Central memory CD8-positive, alpha-beta T cell (primary cell): ENCODE measurements at regions not wholly inside any gene's neighbourhood (a gene's known extent, or its start where the extent isn't known, plus 50 kb on each side); places are given as distances from the start of the nearest gene placed in this dataset.

Experiments
- ATAC-seq: fragments of 150-1000 bp; cut with Tn5 transposase; replicated peaks from 2 replicates; pipeline ENCODE4 v1.10.0; 2022; ENCODE audit warnings: mild to moderate bottlenecking, moderate FRiP score, moderate number of reproducible peaks; ENCODE audit not compliant: poor library complexity, severe bottlenecking; ENCODE audit errors: extremely low read depth
- DNase-seq, 2 donors: peaks; one replicate each; pipeline ENCODE4 v3.0.0; 2021; ENCODE audit warnings: low spot score in 2 of 2
- H3K27ac Mint-ChIP-seq: one replicate; pipeline ENCODE4 v1.8.0; 2022; ENCODE audit warnings: low read depth, mild to moderate bottlenecking, moderate library complexity, mixed read lengths
- H3K27me3 Mint-ChIP-seq: one replicate; pipeline ENCODE4 v1.8.0; 2022; ENCODE audit warnings: mixed read lengths
- H3K36me3 Mint-ChIP-seq: one replicate; pipeline ENCODE4 v1.8.0; 2022; ENCODE audit warnings: mild to moderate bottlenecking, moderate library complexity, mixed read lengths; ENCODE audit not compliant: insufficient read depth
- H3K4me1 Mint-ChIP-seq: one replicate; pipeline ENCODE4 v1.8.0; 2022; ENCODE audit warnings: mixed read lengths
- H3K4me3 Mint-ChIP-seq: one replicate; pipeline ENCODE4 v1.8.0; 2022; ENCODE audit warnings: mild to moderate bottlenecking, moderate library complexity, mixed read lengths
- H3K9me3 Mint-ChIP-seq: one replicate; pipeline ENCODE4 v1.8.0; 2022; ENCODE audit warnings: mixed read lengths

GRCh38 chr4:1540601-1541375 is 134.5 kb upstream of the NKX1-1 start:
- no peaks in the 10 kb centered on the region for H3K4me1 Mint-ChIP-seq
- no peak overlapping the region for H3K4me3 Mint-ChIP-seq
- H3K27ac Mint-ChIP-seq: no peak overlapping the region
- ATAC-seq (no peak), DNase-seq (no peak)
- no peaks in the 10 kb centered on the region for H3K27me3 Mint-ChIP-seq
- H3K36me3 Mint-ChIP-seq: peaks cover 2% of the 10 kb centered on the region
- no peaks in the 10 kb centered on the region for H3K9me3 Mint-ChIP-seq

GRCh38 chr4:1539859-1540600 is 133.8 kb upstream of the NKX1-1 start:
- Mint-ChIP-seq H3K4me3 (no peak overlapping the region), H3K4me1 (no peaks in the 10 kb centered on the region), H3K36me3 (peaks cover 2% of the 10 kb centered on the region), H3K27me3 (no peaks in the 10 kb centered on the region), H3K27ac (no peak overlapping the region), H3K9me3 (no peaks in the 10 kb centered on the region)
- DNase-seq (no peak), ATAC-seq (no peak)

- no peaks in the 10 kb centered on the region for H3K4me1 Mint-ChIP-seq
- no peak overlapping the region for H3K4me3 Mint-ChIP-seq
- peaks cover 2% of the 10 kb centered on the region for H3K36me3 Mint-ChIP-seq
- ATAC-seq (no peak), DNase-seq (no peak)
- H3K27me3 Mint-ChIP-seq: no peaks in the 10 kb centered on the region
- no peak overlapping the region for H3K27ac Mint-ChIP-seq
- no peaks in the 10 kb centered on the region for H3K9me3 Mint-ChIP-seq
Measured at GRCh38 chr4:1538941-1539772, 132.9 kb upstream of the NKX1-1 start.

GRCh38 chr4:1538096-1538410 is 131.8 kb upstream of the NKX1-1 start:
- Mint-ChIP-seq H3K9me3 (no peaks in the 10 kb centered on the region), H3K27ac (no peak overlapping the region), H3K4me3 (no peak overlapping the region), H3K4me1 (no peaks in the 10 kb centered on the region), H3K27me3 (no peaks in the 10 kb centered on the region), H3K36me3 (no peaks in the 10 kb centered on the region)
- ATAC-seq (no peak), DNase-seq (no peak)

- no peak for DNase-seq
- H3K9me3 Mint-ChIP-seq: no peaks in the 10 kb centered on the region
- H3K36me3 Mint-ChIP-seq: no peaks in the 10 kb centered on the region
- no peak for ATAC-seq
- H3K27me3 Mint-ChIP-seq: no peaks in the 10 kb centered on the region
- no peak overlapping the region for H3K4me3 Mint-ChIP-seq
- H3K27ac Mint-ChIP-seq: no peak overlapping the region
- no peaks in the 10 kb centered on the region for H3K4me1 Mint-ChIP-seq
Measured at GRCh38 chr4:1537410-1538095, 131.3 kb upstream of the NKX1-1 start.

GRCh38 chr4:1536579-1537409 is 130.6 kb upstream of the NKX1-1 start:
- peaks cover 3% of the 10 kb centered on the region for H3K27me3 Mint-ChIP-seq
- DNase-seq (no peak), ATAC-seq (no peak)
- H3K27ac Mint-ChIP-seq: no peak overlapping the region
- H3K4me3 Mint-ChIP-seq: no peak overlapping the region
- no peaks in the 10 kb centered on the region for H3K9me3 Mint-ChIP-seq
- H3K4me1 Mint-ChIP-seq: no peaks in the 10 kb centered on the region
- peaks cover 2% of the 10 kb centered on the region for H3K36me3 Mint-ChIP-seq

GRCh38 chr4:1535926-1536578 is 129.8 kb upstream of the NKX1-1 start:
- DNase-seq (no peak), ATAC-seq (no peak)
- Mint-ChIP-seq H3K4me1 (no peaks in the 10 kb centered on the region), H3K27me3 (peaks cover 10% of the 10 kb centered on the region), H3K36me3 (peaks cover 3% of the 10 kb centered on the region), H3K27ac (no peak overlapping the region), H3K4me3 (no peak overlapping the region), H3K9me3 (no peaks in the 10 kb centered on the region)

- DNase-seq (no peak), ATAC-seq (no peak)
- Mint-ChIP-seq H3K36me3 (peaks cover 3% of the 10 kb centered on the region), H3K27me3 (peaks cover 12% of the 10 kb centered on the region), H3K4me3 (no peak overlapping the region), H3K9me3 (no peaks in the 10 kb centered on the region), H3K27ac (no peak overlapping the region), H3K4me1 (no peaks in the 10 kb centered on the region)
Measured at GRCh38 chr4:1534876-1535526, 128.8 kb upstream of the NKX1-1 start.

- DNase-seq (no peak), ATAC-seq (no peak)
- Mint-ChIP-seq H3K4me3 (no peak overlapping the region), H3K27ac (no peak overlapping the region), H3K4me1 (no peaks in the 10 kb centered on the region), H3K36me3 (peaks cover 3% of the 10 kb centered on the region), H3K27me3 (peaks cover 17% of the 10 kb centered on the region), H3K9me3 (no peaks in the 10 kb centered on the region)
Measured at GRCh38 chr4:1534095-1534872, 128.0 kb upstream of the NKX1-1 start.

GRCh38 chr4:1533501-1534064 is 127.3 kb upstream of the NKX1-1 start:
- DNase-seq: no peak
- peaks cover 3% of the 10 kb centered on the region for H3K36me3 Mint-ChIP-seq
- peaks cover 24% of the 10 kb centered on the region for H3K27me3 Mint-ChIP-seq
- ATAC-seq: no peak
- H3K9me3 Mint-ChIP-seq: no peaks in the 10 kb centered on the region
- H3K4me1 Mint-ChIP-seq: no peaks in the 10 kb centered on the region
- H3K4me3 Mint-ChIP-seq: no peak overlapping the region
- no peak overlapping the region for H3K27ac Mint-ChIP-seq
